ENCODE measurements at regions not wholly inside any gene's neighbourhood (a gene's known extent, or its start where the extent isn't known, plus 50 kb on each side); places are given as distances from the start of the nearest gene placed in this dataset.

DNA sequence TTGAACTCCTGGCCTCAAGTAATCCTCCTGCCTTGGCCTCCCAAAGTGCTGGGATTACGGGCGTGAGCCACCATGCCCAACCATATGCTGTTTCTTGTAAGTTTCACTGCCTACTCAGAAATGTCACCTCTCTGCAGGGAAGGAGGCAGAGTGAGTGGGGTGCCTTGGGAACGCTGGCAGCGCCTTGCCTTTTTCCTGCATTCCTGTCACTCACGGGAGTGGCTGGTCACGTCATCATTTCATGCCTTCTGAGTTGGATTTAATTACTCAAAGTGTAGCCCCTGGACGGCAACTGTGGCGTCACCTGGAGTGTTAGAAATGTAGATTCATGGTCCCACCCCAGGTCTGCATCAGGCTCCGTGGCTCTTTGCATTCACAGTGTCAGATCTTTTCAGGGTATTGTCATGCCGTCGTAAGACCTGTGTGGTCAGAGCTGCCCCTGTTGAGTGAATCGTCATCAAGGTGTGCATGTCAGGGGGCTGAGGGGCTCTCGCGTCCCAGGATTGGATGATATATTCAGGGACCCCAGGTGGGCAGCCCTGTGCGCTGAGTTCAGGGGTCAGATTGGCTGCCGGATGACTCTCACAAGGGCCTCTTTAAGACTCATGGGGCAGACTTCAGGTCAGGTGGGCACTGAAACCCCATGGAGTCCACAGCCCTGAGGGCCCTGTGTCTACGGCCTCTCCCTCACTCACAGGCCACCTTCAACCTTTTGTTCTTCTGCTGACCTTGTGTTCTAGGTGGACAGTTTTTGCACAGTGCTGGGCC lies 65.9 kb upstream of the KLHL25 start:
- TF ChIP-seq BHLHE40 (IDR thresholded peaks at IDR 0.05; ENCODE audit: borderline replicate concordance): no peak
- ChIA-PET CTCF (interaction anchor here (0.5 to 0.6 kb wide), 2 partner anchors 632 to 865 kb away, joined by 3 to 12 read pairs; no protein-coding TSS in a partner anchor), POLR2A (no interaction called here)
- no peak for DNase-seq (ENCODE audit: extremely low spot score)

DNA sequence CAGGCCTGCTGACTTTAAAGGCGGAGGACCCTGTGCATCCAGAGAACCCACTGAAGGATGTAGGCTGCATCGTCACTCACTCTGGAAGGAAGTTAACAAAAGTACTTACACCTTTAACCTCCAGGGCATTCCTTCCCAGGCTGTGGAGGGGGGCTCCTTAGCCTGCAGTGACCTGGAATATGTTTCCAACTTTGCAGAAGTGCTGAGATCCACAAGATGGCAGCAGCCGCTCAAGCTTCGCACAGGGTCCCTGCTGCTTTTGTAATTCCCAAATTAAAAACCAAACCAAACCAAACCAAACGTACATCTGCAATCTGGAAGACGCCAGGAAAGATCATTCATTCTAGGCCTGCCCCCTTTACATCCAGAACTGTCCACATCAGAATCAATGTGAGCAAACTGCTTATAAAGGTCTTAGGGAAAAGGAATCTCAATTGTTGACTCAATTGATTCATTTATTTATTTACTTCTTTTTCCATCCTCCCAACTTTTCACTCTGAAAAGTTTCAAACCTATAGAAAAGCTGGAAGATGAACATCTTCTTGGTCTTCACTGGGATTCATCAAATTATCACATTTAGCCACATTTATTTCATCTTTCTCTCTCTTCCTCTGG lies 70.5 kb upstream of the KLHL25 start:
- TF ChIP-seq SUZ12 (IDR thresholded peaks at IDR 0.05): no peak
- no peak for TF ChIP-seq ELF4 (IDR thresholded peaks at IDR 0.05)
- no peak for TF ChIP-seq FOXM1 (IDR thresholded peaks at IDR 0.05; ENCODE audit: borderline replicate concordance)
- no peak for TF ChIP-seq L3MBTL2 (conservative IDR thresholded peaks at IDR 0.05)
- TF ChIP-seq CTBP1 (IDR thresholded peaks at IDR 0.05; ENCODE audit: borderline replicate concordance): no peak
- no peak for TF ChIP-seq HDGF (IDR thresholded peaks at IDR 0.05; ENCODE audit: borderline replicate concordance)
- no peak for TF ChIP-seq BHLHE40 (IDR thresholded peaks at IDR 0.05; ENCODE audit: borderline replicate concordance)
- DNase-seq (ENCODE audit: extremely low spot score): peak; percentile 75
- CTCF ChIA-PET: interaction anchor here (0.6 to 1.2 kb wide), 6 partner anchors 11 to 370 kb away, joined by 3 to 4 read pairs (median 4); no protein-coding TSS in a partner anchor
- POLR2A ChIA-PET: no interaction called here

DNA sequence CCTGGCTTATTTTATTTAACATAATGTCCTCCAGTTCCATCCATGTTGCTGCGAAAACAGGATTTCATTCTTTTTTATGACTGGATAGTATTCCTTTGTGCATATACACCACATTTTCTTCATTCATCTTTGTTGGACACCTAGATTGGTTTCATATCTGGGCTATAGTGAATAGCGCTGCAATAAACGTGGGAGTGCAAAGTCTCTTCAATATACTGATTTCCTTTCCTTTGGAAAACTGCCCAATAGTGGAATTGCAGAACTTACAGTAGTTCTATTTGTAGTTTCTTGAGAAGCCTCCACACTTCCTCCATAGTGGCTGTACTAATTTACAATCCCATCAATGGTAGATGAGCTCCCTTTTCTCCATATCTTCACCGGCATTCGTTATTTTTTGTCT lies 72.5 kb upstream of the KLHL25 start:
- POLR2A ChIA-PET: interaction anchor here (1.0 kb wide), 1 partner anchor 298 kb away, joined by 3 read pairs; no protein-coding TSS in a partner anchor
- CTCF ChIA-PET: interaction anchor here (0.6 to 1.0 kb wide), 2 partner anchors 14 to 65 kb away, joined by 3 to 11 read pairs; no protein-coding TSS in a partner anchor
- TF ChIP-seq LEF1 (IDR thresholded peaks at IDR 0.05; ENCODE audit: borderline replicate concordance): no peak
- no peak for TF ChIP-seq ARNT (IDR thresholded peaks at IDR 0.05)
- no peak for DNase-seq (ENCODE audit: extremely low spot score)

DNA sequence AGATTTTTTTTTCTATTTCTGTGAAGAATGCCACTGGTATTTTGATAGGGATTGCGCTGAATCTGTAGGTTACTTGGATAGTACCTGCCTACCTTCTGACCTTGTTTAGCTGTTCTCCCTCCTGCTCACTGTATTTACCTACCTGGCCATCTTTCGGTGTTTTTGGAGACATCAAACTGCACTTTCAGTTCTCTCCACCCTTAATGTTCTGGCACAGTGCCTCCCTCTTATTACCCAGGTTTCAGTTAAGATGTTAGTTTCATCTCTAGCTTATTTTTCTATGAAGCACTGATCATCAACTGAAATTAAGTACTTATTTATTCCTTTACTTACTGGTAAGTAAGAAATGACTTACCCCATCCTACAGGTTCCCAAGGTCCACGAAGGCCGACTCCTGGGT lies 74.4 kb upstream of the KLHL25 start:
- no peak for DNase-seq (ENCODE audit: extremely low spot score)
- POLR2A ChIA-PET: interaction anchor here (0.8 kb wide), 1 partner anchor 296 kb away, joined by 3 read pairs; no protein-coding TSS in a partner anchor
- CTCF ChIA-PET: interaction anchor here (0.6 to 0.8 kb wide), 3 partner anchors 11 to 1022 kb away, joined by 3 to 4 read pairs (median 3); no protein-coding TSS in a partner anchor
- TF ChIP-seq CTBP1 (IDR thresholded peaks at IDR 0.05; ENCODE audit: borderline replicate concordance) (no peak), FOXK2 (IDR thresholded peaks at IDR 0.05) (no peak), FOXA1 (IDR thresholded peaks at IDR 0.05) (no peak), ARNT (IDR thresholded peaks at IDR 0.05) (no peak), FOXM1 (IDR thresholded peaks at IDR 0.05; ENCODE audit: borderline replicate concordance) (no peak), SUZ12 (IDR thresholded peaks at IDR 0.05) (no peak), BHLHE40 (IDR thresholded peaks at IDR 0.05; ENCODE audit: borderline replicate concordance) (no peak), ZNF384 (IDR thresholded peaks at IDR 0.05) (no peak), L3MBTL2 (conservative IDR thresholded peaks at IDR 0.05) (no peak), TARDBP (IDR thresholded peaks at IDR 0.05) (no peak), NFRKB (IDR thresholded peaks at IDR 0.05) (no peak)
- TF ChIP-seq, protein P1, sequence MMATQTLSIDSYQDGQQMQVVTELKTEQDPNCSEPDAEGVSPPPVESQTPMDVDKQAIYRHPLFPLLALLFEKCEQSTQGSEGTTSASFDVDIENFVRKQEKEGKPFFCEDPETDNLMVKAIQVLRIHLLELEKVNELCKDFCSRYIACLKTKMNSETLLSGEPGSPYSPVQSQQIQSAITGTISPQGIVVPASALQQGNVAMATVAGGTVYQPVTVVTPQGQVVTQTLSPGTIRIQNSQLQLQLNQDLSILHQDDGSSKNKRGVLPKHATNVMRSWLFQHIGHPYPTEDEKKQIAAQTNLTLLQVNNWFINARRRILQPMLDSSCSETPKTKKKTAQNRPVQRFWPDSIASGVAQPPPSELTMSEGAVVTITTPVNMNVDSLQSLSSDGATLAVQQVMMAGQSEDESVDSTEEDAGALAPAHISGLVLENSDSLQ (IDR thresholded peaks at IDR 0.05): no peak

DNA sequence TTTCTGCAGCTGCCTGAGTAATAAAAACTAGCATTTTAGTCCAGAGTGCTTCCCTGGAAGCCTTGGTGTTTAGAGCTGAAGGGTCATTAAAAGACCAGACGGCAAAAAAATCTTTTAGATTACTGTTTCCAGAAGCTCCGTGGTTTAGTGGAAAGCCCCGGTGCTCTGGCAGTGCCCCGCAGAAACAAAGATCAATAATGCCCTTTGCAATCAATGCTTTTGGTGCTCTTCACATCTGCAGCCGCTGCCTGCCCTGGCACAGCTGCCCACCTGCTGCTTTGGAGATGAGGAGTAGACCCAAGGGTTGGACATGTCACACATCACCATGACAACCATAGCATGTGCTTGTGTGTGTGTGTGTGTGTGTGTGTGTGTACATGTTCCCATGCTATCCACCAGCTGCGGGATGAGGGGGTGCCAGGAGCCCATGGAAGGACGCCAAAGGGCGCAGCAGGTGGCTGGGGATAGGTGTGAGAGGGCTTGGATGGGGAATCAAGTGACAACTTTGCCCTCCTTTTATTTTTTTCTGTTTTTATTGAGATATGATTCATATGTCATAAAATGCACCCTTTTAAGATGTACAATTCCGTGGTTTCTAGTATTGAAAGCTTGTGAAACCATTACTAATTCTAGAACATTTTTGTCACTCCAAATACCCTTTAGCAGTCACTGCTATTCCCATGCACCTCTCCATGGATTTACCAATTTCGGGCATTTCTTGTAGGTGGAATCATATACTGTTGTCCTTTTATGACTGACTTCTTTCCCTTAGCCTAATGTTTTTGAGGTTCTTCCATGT lies 75.7 kb upstream of the KLHL25 start:
- TF ChIP-seq BHLHE40 (IDR thresholded peaks at IDR 0.05; ENCODE audit: borderline replicate concordance) (no peak), L3MBTL2 (conservative IDR thresholded peaks at IDR 0.05) (no peak), SP1 (IDR thresholded peaks at IDR 0.05) (no peak), NFRKB (IDR thresholded peaks at IDR 0.05) (no peak), CTBP1 (IDR thresholded peaks at IDR 0.05; ENCODE audit: borderline replicate concordance) (no peak), TARDBP (IDR thresholded peaks at IDR 0.05) (no peak), LEF1 (IDR thresholded peaks at IDR 0.05; ENCODE audit: borderline replicate concordance) (no peak), FOXM1 (IDR thresholded peaks at IDR 0.05; ENCODE audit: borderline replicate concordance) (no peak), FOXA1 (IDR thresholded peaks at IDR 0.05) (no peak), HDGF (IDR thresholded peaks at IDR 0.05; ENCODE audit: borderline replicate concordance) (no peak), ARNT (IDR thresholded peaks at IDR 0.05) (no peak), SUZ12 (IDR thresholded peaks at IDR 0.05) (no peak), ELF4 (IDR thresholded peaks at IDR 0.05) (no peak), ZNF384 (IDR thresholded peaks at IDR 0.05) (no peak), FOXK2 (IDR thresholded peaks at IDR 0.05) (no peak)
- TF ChIP-seq, protein P1 (IDR thresholded peaks at IDR 0.05): no peak
- CTCF ChIA-PET: interaction anchor here (0.7 kb wide), 1 partner anchor 362 kb away, joined by 3 read pairs; no protein-coding TSS in a partner anchor
- DNase-seq (ENCODE audit: extremely low spot score): no peak
- POLR2A ChIA-PET: no interaction called here

DNA sequence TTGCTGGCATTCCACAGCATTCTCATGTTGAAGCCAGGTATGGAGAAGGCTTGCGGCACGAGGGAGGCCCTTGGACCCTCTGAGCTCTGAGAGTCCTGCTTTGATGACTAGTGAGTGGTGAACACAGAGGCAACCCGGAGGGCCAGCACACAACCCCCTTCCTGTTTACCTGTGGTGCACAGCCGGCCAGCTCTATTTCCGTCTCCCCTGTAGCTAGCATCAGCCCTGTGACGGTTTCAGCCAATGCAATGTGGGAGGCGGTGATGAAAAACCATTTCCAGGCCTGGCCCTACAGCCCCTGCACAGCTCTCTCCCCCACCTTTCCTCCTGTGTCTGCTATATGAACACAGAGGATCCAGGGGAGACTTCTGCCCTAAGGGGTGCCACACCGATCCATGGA lies 76.8 kb upstream of the KLHL25 start:
- no peak for TF ChIP-seq ZNF384 (IDR thresholded peaks at IDR 0.05)
- TF ChIP-seq BHLHE40 (IDR thresholded peaks at IDR 0.05; ENCODE audit: borderline replicate concordance): no peak
- no peak for TF ChIP-seq FOXM1 (IDR thresholded peaks at IDR 0.05; ENCODE audit: borderline replicate concordance)
- no peak for TF ChIP-seq HDGF (IDR thresholded peaks at IDR 0.05; ENCODE audit: borderline replicate concordance)
- TF ChIP-seq NFRKB (IDR thresholded peaks at IDR 0.05): no peak
- no peak for TF ChIP-seq CTBP1 (IDR thresholded peaks at IDR 0.05; ENCODE audit: borderline replicate concordance)
- TF ChIP-seq, protein P1 (IDR thresholded peaks at IDR 0.05): no peak
- no peak for TF ChIP-seq L3MBTL2 (conservative IDR thresholded peaks at IDR 0.05)
- no peak for TF ChIP-seq SUZ12 (IDR thresholded peaks at IDR 0.05)
- TF ChIP-seq LEF1 (IDR thresholded peaks at IDR 0.05; ENCODE audit: borderline replicate concordance): no peak
- no peak for TF ChIP-seq FOXA1 (IDR thresholded peaks at IDR 0.05)
- TF ChIP-seq FOXK2 (IDR thresholded peaks at IDR 0.05): no peak
- no peak for TF ChIP-seq ELF4 (IDR thresholded peaks at IDR 0.05)
- no peak for TF ChIP-seq TARDBP (IDR thresholded peaks at IDR 0.05)
- TF ChIP-seq SP1 (IDR thresholded peaks at IDR 0.05): no peak
- no peak for DNase-seq (ENCODE audit: extremely low spot score)
- ChIA-PET POLR2A (interaction anchor here (0.6 kb wide), 1 partner anchor 10 kb away, joined by 3 read pairs; no protein-coding TSS in a partner anchor), CTCF (interaction anchor here (1.7 kb wide), 1 partner anchor 13 kb away, joined by 4 read pairs; no protein-coding TSS in a partner anchor)

Measured in HEK293T (cell line).